ENCODE measurements at regions not wholly inside any gene's neighbourhood (a gene's known extent, or its start where the extent isn't known, plus 50 kb on each side); places are given as distances from the start of the nearest gene placed in this dataset.

- TF ChIP-seq, protein P1, sequence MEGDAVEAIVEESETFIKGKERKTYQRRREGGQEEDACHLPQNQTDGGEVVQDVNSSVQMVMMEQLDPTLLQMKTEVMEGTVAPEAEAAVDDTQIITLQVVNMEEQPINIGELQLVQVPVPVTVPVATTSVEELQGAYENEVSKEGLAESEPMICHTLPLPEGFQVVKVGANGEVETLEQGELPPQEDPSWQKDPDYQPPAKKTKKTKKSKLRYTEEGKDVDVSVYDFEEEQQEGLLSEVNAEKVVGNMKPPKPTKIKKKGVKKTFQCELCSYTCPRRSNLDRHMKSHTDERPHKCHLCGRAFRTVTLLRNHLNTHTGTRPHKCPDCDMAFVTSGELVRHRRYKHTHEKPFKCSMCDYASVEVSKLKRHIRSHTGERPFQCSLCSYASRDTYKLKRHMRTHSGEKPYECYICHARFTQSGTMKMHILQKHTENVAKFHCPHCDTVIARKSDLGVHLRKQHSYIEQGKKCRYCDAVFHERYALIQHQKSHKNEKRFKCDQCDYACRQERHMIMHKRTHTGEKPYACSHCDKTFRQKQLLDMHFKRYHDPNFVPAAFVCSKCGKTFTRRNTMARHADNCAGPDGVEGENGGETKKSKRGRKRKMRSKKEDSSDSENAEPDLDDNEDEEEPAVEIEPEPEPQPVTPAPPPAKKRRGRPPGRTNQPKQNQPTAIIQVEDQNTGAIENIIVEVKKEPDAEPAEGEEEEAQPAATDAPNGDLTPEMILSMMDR (IDR thresholded peaks at IDR 0.05; ENCODE audit: insufficient read depth, low read length, poor library complexity, severe bottlenecking) = no peak
- no peak for DNase-seq (ENCODE audit: extremely low read depth, insufficient read length)
- no peak overlapping the region for H3K4me3 ChIP-seq (replicated peaks; ENCODE audit: low read depth, low read length)
- no peaks in the 10 kb centered on the region for H3K27me3 ChIP-seq (replicated peaks; ENCODE audit: control insufficient read depth, insufficient read depth, low read length)
- no peaks in the 10 kb centered on the region for H3K36me3 ChIP-seq (ENCODE audit: control insufficient read depth, insufficient read depth, low read length)
These were observed 326.7 kb downstream of the SIPA1L2 start for GRCh38 chr1:232303222-232303620.

DNA sequence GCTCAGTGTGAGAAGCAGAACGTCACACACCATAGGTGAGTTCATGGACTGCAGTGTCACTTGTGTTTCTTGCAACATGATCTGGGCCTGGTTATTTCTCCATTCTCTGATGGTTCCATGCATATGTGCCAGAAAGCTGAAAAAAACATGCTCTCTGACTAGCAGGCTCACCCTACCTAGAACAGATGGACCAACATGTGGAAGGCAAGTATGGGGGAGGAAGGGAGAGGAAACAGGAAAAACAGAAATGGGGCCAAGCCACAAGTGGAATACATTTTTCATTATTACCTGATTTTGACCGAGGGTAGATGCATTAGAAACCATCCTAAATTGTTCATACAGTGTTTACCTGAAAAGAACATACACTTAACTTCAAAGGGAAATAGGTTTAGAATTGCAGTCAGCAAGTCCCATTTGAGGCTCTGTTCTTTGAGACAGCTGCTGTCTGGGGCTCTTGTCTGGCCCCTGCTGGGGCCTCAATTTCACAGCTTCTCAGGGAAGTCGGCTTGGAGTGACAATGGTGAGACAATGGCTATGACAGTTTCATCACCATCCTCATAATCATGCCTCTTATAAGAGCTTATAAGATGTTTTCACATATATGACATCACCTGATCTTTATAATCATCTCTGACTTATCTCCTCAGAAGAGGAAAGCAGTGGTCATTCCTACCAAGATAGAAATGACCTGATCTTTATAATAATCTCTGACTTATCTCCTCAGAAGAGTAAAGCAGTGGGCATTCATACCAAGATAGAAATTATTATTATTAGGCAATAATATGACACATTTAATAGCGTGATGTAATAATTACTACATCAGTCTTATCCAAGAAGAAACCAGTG is 327.3 kb downstream of the SIPA1L2 start:
- TF ChIP-seq, protein P1 (IDR thresholded peaks at IDR 0.05; ENCODE audit: insufficient read depth, low read length, poor library complexity, severe bottlenecking) = no peak
- no peaks in the 10 kb centered on the region for H3K27me3 ChIP-seq (replicated peaks; ENCODE audit: control insufficient read depth, insufficient read depth, low read length)
- no peaks in the 10 kb centered on the region for H3K36me3 ChIP-seq (ENCODE audit: control insufficient read depth, insufficient read depth, low read length)
- no peak overlapping the region for H3K4me3 ChIP-seq (replicated peaks; ENCODE audit: low read depth, low read length)
- no peak for DNase-seq (ENCODE audit: extremely low read depth, insufficient read length)

- no peaks in the 10 kb centered on the region for H3K36me3 ChIP-seq (ENCODE audit: control insufficient read depth, insufficient read depth, low read length)
- TF ChIP-seq, protein P1 (IDR thresholded peaks at IDR 0.05; ENCODE audit: insufficient read depth, low read length, poor library complexity, severe bottlenecking) = no peak
- no peak for DNase-seq (ENCODE audit: extremely low read depth, insufficient read length)
- no peak overlapping the region for H3K4me3 ChIP-seq (replicated peaks; ENCODE audit: low read depth, low read length)
- H3K27me3 ChIP-seq (replicated peaks; ENCODE audit: control insufficient read depth, insufficient read depth, low read length) = no peaks in the 10 kb centered on the region
These were observed 328.7 kb downstream of the SIPA1L2 start for GRCh38 chr1:232301246-232301645.

- Histone ChIP-seq H3K4me3 (replicated peaks; ENCODE audit: low read depth, low read length) (no peak overlapping the region), H3K36me3 (ENCODE audit: control insufficient read depth, insufficient read depth, low read length) (no peaks in the 10 kb centered on the region), H3K27me3 (replicated peaks; ENCODE audit: control insufficient read depth, insufficient read depth, low read length) (no peaks in the 10 kb centered on the region)
- no peak for DNase-seq (ENCODE audit: extremely low read depth, insufficient read length)
- TF ChIP-seq, protein P1 (IDR thresholded peaks at IDR 0.05; ENCODE audit: insufficient read depth, low read length, poor library complexity, severe bottlenecking) = no peak
These were observed 329.5 kb downstream of the SIPA1L2 start for GRCh38 chr1:232300466-232300865.

- no peak for DNase-seq (ENCODE audit: extremely low read depth, insufficient read length)
- Histone ChIP-seq H3K27me3 (replicated peaks; ENCODE audit: control insufficient read depth, insufficient read depth, low read length) (no peaks in the 10 kb centered on the region; the same call in 1 of the 2 replicates), H3K36me3 (ENCODE audit: control insufficient read depth, insufficient read depth, low read length) (no peaks in the 10 kb centered on the region), H3K4me3 (replicated peaks; ENCODE audit: low read depth, low read length) (no peak overlapping the region)
- TF ChIP-seq, protein P1 (IDR thresholded peaks at IDR 0.05; ENCODE audit: insufficient read depth, low read length, poor library complexity, severe bottlenecking) = no peak
These were observed 333.5 kb downstream of the SIPA1L2 start for GRCh38 chr1:232296461-232296860.

Measured in GM06990 (cell line).